ENCODE measurements at regions not wholly inside any gene's neighbourhood (a gene's known extent, or its start where the extent isn't known, plus 50 kb on each side); places are given as distances from the start of the nearest gene placed in this dataset.

DNA sequence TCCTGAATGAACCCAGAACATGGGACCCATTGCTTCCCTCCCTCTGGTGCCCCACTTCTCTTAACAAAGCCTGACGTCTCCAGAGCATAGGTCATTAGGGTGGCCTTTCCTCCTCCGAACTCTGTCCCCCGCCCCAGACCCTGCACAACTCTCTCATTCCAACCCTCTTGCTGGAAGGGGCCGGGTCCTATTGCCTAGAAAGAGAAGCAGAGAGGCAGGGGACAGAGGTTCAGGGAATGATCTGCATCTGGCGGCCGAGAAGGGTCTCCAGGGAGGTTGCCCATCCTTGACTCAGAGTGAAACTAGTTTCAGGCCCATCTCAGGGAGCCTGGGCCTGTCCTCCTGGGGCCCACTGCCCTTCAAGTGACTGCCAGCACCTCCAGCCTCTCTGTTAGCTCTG is 79.0 kb downstream of the LINGO1 start:
- no peak for TF ChIP-seq YY1 (IDR thresholded peaks at IDR 0.05; ENCODE audit: low read depth)
- TF ChIP-seq RAD21 (IDR thresholded peaks at IDR 0.05; ENCODE audit: low read depth): no peak
- TF ChIP-seq EP300 (IDR thresholded peaks at IDR 0.05; ENCODE audit: borderline replicate concordance): no peak
- TF ChIP-seq CREB1 (IDR thresholded peaks at IDR 0.05; ENCODE audit: low read depth): no peak
- TF ChIP-seq, protein P1, sequence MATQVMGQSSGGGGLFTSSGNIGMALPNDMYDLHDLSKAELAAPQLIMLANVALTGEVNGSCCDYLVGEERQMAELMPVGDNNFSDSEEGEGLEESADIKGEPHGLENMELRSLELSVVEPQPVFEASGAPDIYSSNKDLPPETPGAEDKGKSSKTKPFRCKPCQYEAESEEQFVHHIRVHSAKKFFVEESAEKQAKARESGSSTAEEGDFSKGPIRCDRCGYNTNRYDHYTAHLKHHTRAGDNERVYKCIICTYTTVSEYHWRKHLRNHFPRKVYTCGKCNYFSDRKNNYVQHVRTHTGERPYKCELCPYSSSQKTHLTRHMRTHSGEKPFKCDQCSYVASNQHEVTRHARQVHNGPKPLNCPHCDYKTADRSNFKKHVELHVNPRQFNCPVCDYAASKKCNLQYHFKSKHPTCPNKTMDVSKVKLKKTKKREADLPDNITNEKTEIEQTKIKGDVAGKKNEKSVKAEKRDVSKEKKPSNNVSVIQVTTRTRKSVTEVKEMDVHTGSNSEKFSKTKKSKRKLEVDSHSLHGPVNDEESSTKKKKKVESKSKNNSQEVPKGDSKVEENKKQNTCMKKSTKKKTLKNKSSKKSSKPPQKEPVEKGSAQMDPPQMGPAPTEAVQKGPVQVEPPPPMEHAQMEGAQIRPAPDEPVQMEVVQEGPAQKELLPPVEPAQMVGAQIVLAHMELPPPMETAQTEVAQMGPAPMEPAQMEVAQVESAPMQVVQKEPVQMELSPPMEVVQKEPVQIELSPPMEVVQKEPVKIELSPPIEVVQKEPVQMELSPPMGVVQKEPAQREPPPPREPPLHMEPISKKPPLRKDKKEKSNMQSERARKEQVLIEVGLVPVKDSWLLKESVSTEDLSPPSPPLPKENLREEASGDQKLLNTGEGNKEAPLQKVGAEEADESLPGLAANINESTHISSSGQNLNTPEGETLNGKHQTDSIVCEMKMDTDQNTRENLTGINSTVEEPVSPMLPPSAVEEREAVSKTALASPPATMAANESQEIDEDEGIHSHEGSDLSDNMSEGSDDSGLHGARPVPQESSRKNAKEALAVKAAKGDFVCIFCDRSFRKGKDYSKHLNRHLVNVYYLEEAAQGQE (IDR thresholded peaks at IDR 0.05; ENCODE audit: low read depth): no peak
- TF ChIP-seq, protein P2, sequence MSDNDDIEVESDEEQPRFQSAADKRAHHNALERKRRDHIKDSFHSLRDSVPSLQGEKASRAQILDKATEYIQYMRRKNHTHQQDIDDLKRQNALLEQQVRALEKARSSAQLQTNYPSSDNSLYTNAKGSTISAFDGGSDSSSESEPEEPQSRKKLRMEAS (IDR thresholded peaks at IDR 0.05): no peak
